ENCODE measurements at regions not wholly inside any gene's neighbourhood (a gene's known extent, or its start where the extent isn't known, plus 50 kb on each side); places are given as distances from the start of the nearest gene placed in this dataset.

GRCh38 chr2:192969055-192969454 is 774.3 kb upstream of the TMEFF2 start:
- TF ChIP-seq, protein P1, sequence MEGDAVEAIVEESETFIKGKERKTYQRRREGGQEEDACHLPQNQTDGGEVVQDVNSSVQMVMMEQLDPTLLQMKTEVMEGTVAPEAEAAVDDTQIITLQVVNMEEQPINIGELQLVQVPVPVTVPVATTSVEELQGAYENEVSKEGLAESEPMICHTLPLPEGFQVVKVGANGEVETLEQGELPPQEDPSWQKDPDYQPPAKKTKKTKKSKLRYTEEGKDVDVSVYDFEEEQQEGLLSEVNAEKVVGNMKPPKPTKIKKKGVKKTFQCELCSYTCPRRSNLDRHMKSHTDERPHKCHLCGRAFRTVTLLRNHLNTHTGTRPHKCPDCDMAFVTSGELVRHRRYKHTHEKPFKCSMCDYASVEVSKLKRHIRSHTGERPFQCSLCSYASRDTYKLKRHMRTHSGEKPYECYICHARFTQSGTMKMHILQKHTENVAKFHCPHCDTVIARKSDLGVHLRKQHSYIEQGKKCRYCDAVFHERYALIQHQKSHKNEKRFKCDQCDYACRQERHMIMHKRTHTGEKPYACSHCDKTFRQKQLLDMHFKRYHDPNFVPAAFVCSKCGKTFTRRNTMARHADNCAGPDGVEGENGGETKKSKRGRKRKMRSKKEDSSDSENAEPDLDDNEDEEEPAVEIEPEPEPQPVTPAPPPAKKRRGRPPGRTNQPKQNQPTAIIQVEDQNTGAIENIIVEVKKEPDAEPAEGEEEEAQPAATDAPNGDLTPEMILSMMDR (IDR thresholded peaks at IDR 0.05; ENCODE audit: poor library complexity): no peak
- no peak for TF ChIP-seq EZH2 (IDR thresholded peaks at IDR 0.05; ENCODE audit: borderline replicate concordance)

All from hepatocyte (in vitro differentiated cells).